ENCODE measurements at regions not wholly inside any gene's neighbourhood (a gene's known extent, or its start where the extent isn't known, plus 50 kb on each side); places are given as distances from the start of the nearest gene placed in this dataset.

- intact Hi-C loops (cut with micrococcal nuclease; ENCODE audit: unreplicated experiment) (no loop called here), in situ Hi-C loops (cut with HindIII; ENCODE audit: extremely low pct_ligation_motif_present, low pct_unique_long_range_greater_than_20kb) (no loop called here)
- Histone ChIP-seq H3K4me2 (ENCODE audit: low read depth, low read length) (no peak overlapping the region), H3K27me3 (ENCODE audit: control insufficient read depth in 1 of 2, insufficient read depth in 2 of 2, low read length in 2 of 2) (no peaks in the 10 kb centered on the region), H4K20me1 (ENCODE audit: insufficient read depth, low read length) (no peaks in the 10 kb centered on the region), H3K27ac (ENCODE audit: extremely low read length, insufficient read depth, low read length) (no peak overlapping the region), H3K9me3 (ENCODE audit: low read length) (no peaks in the 10 kb centered on the region), H2AFZ (ENCODE audit: low read length) (no peak overlapping the region), H3K4me1 (ENCODE audit: insufficient read depth, low read length) (no peaks in the 10 kb centered on the region), H3K79me2 (ENCODE audit: insufficient read depth, low read length) (no peaks in the 10 kb centered on the region), H3K9ac (ENCODE audit: insufficient read depth, low read depth, low read length) (no peak overlapping the region), H3K36me3 (replicated peaks in 1 of 2; ENCODE audit: control insufficient read depth in 1 of 2, insufficient read depth in 2 of 2, low read length in 2 of 2) (no peaks in the 10 kb centered on the region), H3K4me3 (replicated peaks in 1 of 3; ENCODE audit: insufficient read depth in 1 of 3, low read depth in 2 of 3, low read length in 3 of 3) (no peak overlapping the region)
- POLR2A ChIA-PET = no interaction called here
- BruUV-seq (replicated peaks) = no TSS peak
- 93% methylated on average over 1 of the region's 1 CpG for WGBS (ENCODE audit: low lambda C conversion rate)
- no peak for DNase-seq (ENCODE audit: low spot score)
- ATAC-seq = no peak
- FAIRE-seq = no peak
- no peak for TF ChIP-seq MBNL3 (CRISPR knock-in tag; conservative IDR thresholded peaks at IDR 0.05)
- peak; percentile 92 for TF ChIP-seq MAFF (IDR thresholded peaks at IDR 0.05; ENCODE audit: low read depth, low read length)
- TF ChIP-seq MAFK (conservative IDR thresholded peaks at IDR 0.05 in 1 of 2, IDR thresholded peaks at IDR 0.05 in 1 of 2; ENCODE audit: low read length in 2 of 2) = peak; percentile 84 to 95
- CTCF ChIA-PET (ENCODE audit: low intra/inter-chr PET ratio, low total read pairs) = no interaction called here
These were observed 679.3 kb upstream of the PCDH20 start for GRCh38 chr13:62094932-62095331.

DNA sequence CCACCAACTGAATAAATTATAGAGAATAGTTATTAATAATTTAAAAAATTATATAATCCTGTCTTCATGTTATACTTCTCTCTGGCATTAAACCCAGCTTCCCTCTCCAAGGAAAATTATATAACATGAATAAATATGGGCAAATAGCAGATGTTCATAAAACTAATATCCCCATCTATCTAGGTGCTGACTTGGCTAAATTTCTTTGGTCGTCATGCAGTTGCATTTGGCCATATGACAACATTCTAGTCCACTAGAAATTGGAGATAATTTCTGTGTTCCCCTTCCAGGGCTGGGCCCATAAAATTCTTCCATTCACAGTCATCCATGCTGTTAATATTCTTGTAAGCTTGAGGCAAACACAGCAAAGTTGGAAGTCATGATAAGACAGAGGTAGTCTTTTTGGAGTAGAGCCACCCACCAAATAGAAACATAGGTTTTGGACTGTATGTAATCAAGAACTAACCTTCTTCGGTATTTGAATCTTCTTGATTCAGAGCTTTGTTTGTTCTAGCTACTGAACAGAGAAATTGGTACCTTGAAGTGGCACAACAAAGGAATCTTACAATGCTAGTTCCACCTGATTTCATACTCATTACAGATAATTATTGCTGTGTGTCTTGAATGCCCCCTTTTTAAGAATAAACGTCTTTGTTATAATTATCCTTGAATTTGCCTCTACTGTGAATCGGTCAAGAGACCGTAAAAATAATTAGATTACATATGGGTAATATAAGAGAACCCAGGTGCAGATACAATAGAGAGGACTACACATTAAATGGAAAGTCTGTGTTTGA is 678.5 kb upstream of the PCDH20 start:
- ChIA-PET POLR2A (no interaction called here), CTCF (ENCODE audit: low intra/inter-chr PET ratio, low total read pairs) (no interaction called here)
- Histone ChIP-seq H3K36me3 (replicated peaks in 1 of 2; ENCODE audit: control insufficient read depth in 1 of 2, insufficient read depth in 2 of 2, low read length in 2 of 2) (no peaks in the 10 kb centered on the region), H3K9me3 (ENCODE audit: low read length) (no peaks in the 10 kb centered on the region), H2AFZ (ENCODE audit: low read length) (no peak overlapping the region), H3K9ac (ENCODE audit: insufficient read depth, low read depth, low read length) (no peak overlapping the region), H3K79me2 (ENCODE audit: insufficient read depth, low read length) (no peaks in the 10 kb centered on the region), H3K27ac (ENCODE audit: extremely low read length, insufficient read depth, low read length) (no peak overlapping the region), H3K4me1 (ENCODE audit: insufficient read depth, low read length) (no peaks in the 10 kb centered on the region), H3K27me3 (ENCODE audit: control insufficient read depth in 1 of 2, insufficient read depth in 2 of 2, low read length in 2 of 2) (no peaks in the 10 kb centered on the region), H3K4me3 (replicated peaks in 1 of 3; ENCODE audit: insufficient read depth in 1 of 3, low read depth in 2 of 3, low read length in 3 of 3) (no peak overlapping the region), H4K20me1 (ENCODE audit: insufficient read depth, low read length) (no peaks in the 10 kb centered on the region), H3K4me2 (ENCODE audit: low read depth, low read length) (no peak overlapping the region)
- ATAC-seq (no peak), FAIRE-seq (no peak), DNase-seq (ENCODE audit: low spot score) (no peak)
- 26% methylated on average over 5 of the region's 5 CpGs for WGBS (ENCODE audit: low lambda C conversion rate)
- intact Hi-C loops (cut with micrococcal nuclease; ENCODE audit: unreplicated experiment) = no loop called here
- in situ Hi-C loops (cut with HindIII; ENCODE audit: extremely low pct_ligation_motif_present, low pct_unique_long_range_greater_than_20kb) = no loop called here
- TF ChIP-seq AGO1 (IDR thresholded peaks at IDR 0.05; ENCODE audit: low read depth, low read length, poor library complexity, severe bottlenecking) (no peak), RCOR2 (CRISPR knock-in tag; IDR thresholded peaks at IDR 0.05) (no peak), MAFF (IDR thresholded peaks at IDR 0.05; ENCODE audit: low read depth, low read length) (peak; percentile 78), ZNF10 (CRISPR knock-in tag; IDR thresholded peaks at IDR 0.05; ENCODE audit: borderline replicate concordance, low read depth) (no peak), NCOA1 (CRISPR knock-in tag; IDR thresholded peaks at IDR 0.05) (no peak), MTF1 (CRISPR knock-in tag; IDR thresholded peaks at IDR 0.05) (no peak), MAFK (conservative IDR thresholded peaks at IDR 0.05 in 1 of 2, IDR thresholded peaks at IDR 0.05 in 1 of 2; ENCODE audit: low read length in 2 of 2) (peak; percentile 82 to 89)
- TF ChIP-seq, protein P1, sequence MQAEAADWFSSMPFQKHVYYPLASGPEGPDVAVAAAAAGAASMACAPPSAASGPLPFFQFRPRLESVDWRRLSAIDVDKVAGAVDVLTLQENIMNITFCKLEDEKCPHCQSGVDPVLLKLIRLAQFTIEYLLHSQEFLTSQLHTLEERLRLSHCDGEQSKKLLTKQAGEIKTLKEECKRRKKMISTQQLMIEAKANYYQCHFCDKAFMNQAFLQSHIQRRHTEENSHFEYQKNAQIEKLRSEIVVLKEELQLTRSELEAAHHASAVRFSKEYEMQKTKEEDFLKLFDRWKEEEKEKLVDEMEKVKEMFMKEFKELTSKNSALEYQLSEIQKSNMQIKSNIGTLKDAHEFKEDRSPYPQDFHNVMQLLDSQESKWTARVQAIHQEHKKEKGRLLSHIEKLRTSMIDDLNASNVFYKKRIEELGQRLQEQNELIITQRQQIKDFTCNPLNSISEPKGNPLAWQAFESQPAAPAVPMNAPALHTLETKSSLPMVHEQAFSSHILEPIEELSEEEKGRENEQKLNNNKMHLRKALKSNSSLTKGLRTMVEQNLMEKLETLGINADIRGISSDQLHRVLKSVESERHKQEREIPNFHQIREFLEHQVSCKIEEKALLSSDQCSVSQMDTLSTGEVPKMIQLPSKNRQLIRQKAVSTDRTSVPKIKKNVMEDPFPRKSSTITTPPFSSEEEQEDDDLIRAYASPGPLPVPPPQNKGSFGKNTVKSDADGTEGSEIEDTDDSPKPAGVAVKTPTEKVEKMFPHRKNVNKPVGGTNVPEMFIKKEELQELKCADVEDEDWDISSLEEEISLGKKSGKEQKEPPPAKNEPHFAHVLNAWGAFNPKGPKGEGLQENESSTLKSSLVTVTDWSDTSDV (CRISPR knock-in tag; IDR thresholded peaks at IDR 0.05) = no peak
- TF ChIP-seq, protein P2, sequence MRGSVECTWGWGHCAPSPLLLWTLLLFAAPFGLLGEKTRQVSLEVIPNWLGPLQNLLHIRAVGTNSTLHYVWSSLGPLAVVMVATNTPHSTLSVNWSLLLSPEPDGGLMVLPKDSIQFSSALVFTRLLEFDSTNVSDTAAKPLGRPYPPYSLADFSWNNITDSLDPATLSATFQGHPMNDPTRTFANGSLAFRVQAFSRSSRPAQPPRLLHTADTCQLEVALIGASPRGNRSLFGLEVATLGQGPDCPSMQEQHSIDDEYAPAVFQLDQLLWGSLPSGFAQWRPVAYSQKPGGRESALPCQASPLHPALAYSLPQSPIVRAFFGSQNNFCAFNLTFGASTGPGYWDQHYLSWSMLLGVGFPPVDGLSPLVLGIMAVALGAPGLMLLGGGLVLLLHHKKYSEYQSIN (CRISPR knock-in tag; IDR thresholded peaks at IDR 0.05; ENCODE audit: borderline replicate concordance) = no peak
- no TSS peak for BruUV-seq (replicated peaks)
